Posterior vena cava (tissue), 2 donors: ENCODE measurements at regions not wholly inside any gene's neighbourhood (a gene's known extent, or its start where the extent isn't known, plus 50 kb on each side); places are given as distances from the start of the nearest gene placed in this dataset.

Experiments
- DNase-seq: peaks from one replicate; pipeline ENCODE4 v3.0.0-alpha.2; 2020; ENCODE audit warnings: low spot score
- intact Hi-C, 2 donors: fragments of 100-400 bp; cut with DNase I; formaldehyde crosslinking; loops; one replicate each; pipeline versions ENCODE4 v1.14.1 to v1.14.2; 2022 to 2023
- donor health status: DM: yes; HTN: yes; CAD: no.
- donor health status: DM: yes; HTN: yes; CAD: no.

GRCh38 chr4:110989125-110989524, 366.2 kb upstream of the PITX2 start:
- no peak for DNase-seq
- intact Hi-C loops: no loop called here

- intact Hi-C loops: no loop called here
- DNase-seq: no peak
These were observed 371.9 kb upstream of the PITX2 start for GRCh38 chr4:110994781-110995180.

GRCh38 chr4:110998320-110998719, 375.4 kb upstream of the PITX2 start:
- intact Hi-C loops: no loop called here
- no peak for DNase-seq

- intact Hi-C loops: no loop called here
- no peak for DNase-seq
These were observed 388.6 kb upstream of the PITX2 start for GRCh38 chr4:111011458-111011857.

- intact Hi-C loops: no loop called here
- DNase-seq: no peak
These were observed 391.0 kb upstream of the PITX2 start for GRCh38 chr4:111013846-111014245.

GRCh38 chr4:111014537-111014936, 391.7 kb upstream of the PITX2 start:
- intact Hi-C loops: no loop called here
- DNase-seq: no peak

- no peak for DNase-seq
- intact Hi-C loops: no loop called here
These were observed 393.5 kb upstream of the PITX2 start for GRCh38 chr4:111016416-111016815.

- intact Hi-C loops: no loop called here
- no peak for DNase-seq
These were observed 395.3 kb upstream of the PITX2 start for GRCh38 chr4:111018216-111018615.

GRCh38 chr4:111020476-111020875, 397.6 kb upstream of the PITX2 start:
- no peak for DNase-seq
- intact Hi-C loops: loop anchor here in 1 of 2 donors (5.0 kb wide), 1 partner anchor 1662 kb away; no protein-coding TSS in a partner anchor

- intact Hi-C loops: loop anchor here in 1 of 2 donors (5.0 kb wide), 1 partner anchor 1661 kb away; no protein-coding TSS in a partner anchor
- DNase-seq: no peak
These were observed 398.1 kb upstream of the PITX2 start for GRCh38 chr4:111020961-111021360.

GRCh38 chr4:111022758-111023157, 399.9 kb upstream of the PITX2 start:
- intact Hi-C loops: loop anchor here in 1 of 2 donors (5.0 kb wide), 1 partner anchor 1660 kb away; no protein-coding TSS in a partner anchor

GRCh38 chr4:111027526-111027925, 404.6 kb upstream of the PITX2 start:
- intact Hi-C loops: no loop called here
- no peak for DNase-seq

More at GRCh38 chr4:111022758-111023157, 399.9 kb upstream of the PITX2 start:
- no peak for DNase-seq

GRCh38 chr4:111028795-111029194, 405.9 kb upstream of the PITX2 start:
- intact Hi-C loops: no loop called here

GRCh38 chr4:111031001-111031579, 408.2 kb upstream of the PITX2 start:
- DNase-seq: no peak
- intact Hi-C loops: no loop called here

More at GRCh38 chr4:111028795-111029194, 405.9 kb upstream of the PITX2 start:
- DNase-seq: no peak

GRCh38 chr4:111031596-111031995, 408.7 kb upstream of the PITX2 start:
- intact Hi-C loops: no loop called here
- no peak for DNase-seq

- DNase-seq: no peak
These were observed 414.9 kb upstream of the PITX2 start for GRCh38 chr4:111037591-111038360.

GRCh38 chr4:111040904-111041303, 418.0 kb upstream of the PITX2 start:
- no peak for DNase-seq
- intact Hi-C loops: no loop called here

More at GRCh38 chr4:111037591-111038360, 414.9 kb upstream of the PITX2 start:
- intact Hi-C loops: no loop called here

- no peak for DNase-seq
- intact Hi-C loops: no loop called here
These were observed 420.4 kb upstream of the PITX2 start for GRCh38 chr4:111043286-111043685.

GRCh38 chr4:111045992-111046391, 423.1 kb upstream of the PITX2 start:
- intact Hi-C loops: no loop called here
- no peak for DNase-seq

GRCh38 chr4:111046811-111047210, 423.9 kb upstream of the PITX2 start:
- DNase-seq: no peak
- intact Hi-C loops: no loop called here

GRCh38 chr4:111048316-111048715, 425.4 kb upstream of the PITX2 start:
- intact Hi-C loops: no loop called here
- no peak for DNase-seq
